OCI-LY3 (cell line): ENCODE measurements at regions not wholly inside any gene's neighbourhood (a gene's known extent, or its start where the extent isn't known, plus 50 kb on each side); places are given as distances from the start of the nearest gene placed in this dataset.

ENCODE experiments used
- H2AFZ ChIP-seq: fragments of 200-600, 300-600 bp; shearing (Covaris generic); 2 replicates; pipeline ENCODE4 v1.6.0; 2014; ENCODE audit warnings: antibody characterized with exemption, low read depth, low read length
- H3K27ac ChIP-seq: fragments of 200-600, 300-600 bp; sonication (generic); 2 replicates; pipeline ENCODE4 v1.5.1; 2014; ENCODE audit warnings: mild to moderate bottlenecking, low read length, moderate library complexity, mixed read lengths
- H3K27me3 ChIP-seq: fragments of 200-600, 300-600 bp; sonication (generic); 2 replicates; pipeline ENCODE4 v1.6.1; 2014; ENCODE audit warnings: low read depth, low read length, mixed read lengths
- H3K36me3 ChIP-seq: fragments of 200-600, 300-600 bp; sonication (generic); replicated peaks from 2 replicates; pipeline ENCODE3; 2014; ENCODE audit warnings: low read depth, low read length, mixed read lengths
- H3K4me1 ChIP-seq: fragments of 300-600, 200-600 bp; sonication (generic); 2 replicates; pipeline ENCODE4 v1.6.1; 2014; ENCODE audit warnings: low read length, mixed read lengths
- H3K4me2 ChIP-seq: fragments of 200-600, 300-600 bp; sonication (generic); 2 replicates; pipeline ENCODE4 v1.6.1; 2014; ENCODE audit warnings: low read length, mixed read lengths
- H3K4me3 ChIP-seq: fragments of 300-600, 200-600 bp; sonication (generic); 2 replicates; pipeline ENCODE4 v1.5.1; 2014; ENCODE audit warnings: antibody characterized with exemption, mild to moderate bottlenecking, low read length, moderate library complexity
- H3K79me2 ChIP-seq: fragments of 300-600, 200-600 bp; shearing (Covaris generic); 2 replicates; pipeline ENCODE4 v1.6.1; 2014; ENCODE audit warnings: mild to moderate bottlenecking, low read length, mixed read lengths
- H3K9ac ChIP-seq: fragments of 300-600, 200-600 bp; shearing (Covaris generic); 2 replicates; pipeline ENCODE4 v1.6.0; 2014; ENCODE audit warnings: mild to moderate bottlenecking, low read length, moderate library complexity
- H3K9me3 ChIP-seq: fragments of 200-600, 300-600 bp; shearing (Covaris generic); 2 replicates; pipeline ENCODE4 v1.6.1; 2014; ENCODE audit warnings: low read length, mixed read lengths; ENCODE audit not compliant: insufficient read depth
- H4K20me1 ChIP-seq: fragments of 200-600, 300-600 bp; sonication (generic); 2 replicates; pipeline ENCODE4 v1.6.1; 2016; ENCODE audit warnings: low read length, mixed read lengths; ENCODE audit not compliant: insufficient read depth
- EZH2phosphoT487 ChIP-seq: fragments of 200-600 bp; shearing (Covaris generic); IDR thresholded peaks from 2 replicates; pipeline ENCODE4 v1.6.1; 2018; ENCODE audit warnings: antibody characterized with exemption, mixed run types, low read depth
- TF ChIP-seq, protein P1 (sequence below): fragments of 200-600, 300-600 bp; sonication (generic); IDR thresholded peaks from 2 replicates; pipeline ENCODE4 v1.5.1; 2014; ENCODE audit warnings: antibody characterized with exemption, low read length, low read depth

- Histone ChIP-seq H3K36me3 (no peaks in the 10 kb centered on the region), H2AFZ (no peak overlapping the region), H4K20me1 (no peaks in the 10 kb centered on the region), H3K9me3 (no peaks in the 10 kb centered on the region), H3K27me3 (no peaks in the 10 kb centered on the region), H3K27ac (no peak overlapping the region), H3K79me2 (no peaks in the 10 kb centered on the region), H3K9ac (no peak overlapping the region), H3K4me1 (peaks cover 13% of the 10 kb centered on the region), H3K4me3 (no peak overlapping the region), H3K4me2 (no peak overlapping the region)
- TF ChIP-seq, protein P1, sequence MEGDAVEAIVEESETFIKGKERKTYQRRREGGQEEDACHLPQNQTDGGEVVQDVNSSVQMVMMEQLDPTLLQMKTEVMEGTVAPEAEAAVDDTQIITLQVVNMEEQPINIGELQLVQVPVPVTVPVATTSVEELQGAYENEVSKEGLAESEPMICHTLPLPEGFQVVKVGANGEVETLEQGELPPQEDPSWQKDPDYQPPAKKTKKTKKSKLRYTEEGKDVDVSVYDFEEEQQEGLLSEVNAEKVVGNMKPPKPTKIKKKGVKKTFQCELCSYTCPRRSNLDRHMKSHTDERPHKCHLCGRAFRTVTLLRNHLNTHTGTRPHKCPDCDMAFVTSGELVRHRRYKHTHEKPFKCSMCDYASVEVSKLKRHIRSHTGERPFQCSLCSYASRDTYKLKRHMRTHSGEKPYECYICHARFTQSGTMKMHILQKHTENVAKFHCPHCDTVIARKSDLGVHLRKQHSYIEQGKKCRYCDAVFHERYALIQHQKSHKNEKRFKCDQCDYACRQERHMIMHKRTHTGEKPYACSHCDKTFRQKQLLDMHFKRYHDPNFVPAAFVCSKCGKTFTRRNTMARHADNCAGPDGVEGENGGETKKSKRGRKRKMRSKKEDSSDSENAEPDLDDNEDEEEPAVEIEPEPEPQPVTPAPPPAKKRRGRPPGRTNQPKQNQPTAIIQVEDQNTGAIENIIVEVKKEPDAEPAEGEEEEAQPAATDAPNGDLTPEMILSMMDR = no peak
- no peak for TF ChIP-seq EZH2phosphoT487
These were observed 108.9 kb upstream of the GUCA2B start for GRCh38 chr1:42044346-42044745.

- Histone ChIP-seq H3K27ac (no peak overlapping the region), H3K79me2 (no peaks in the 10 kb centered on the region)
These were observed 109.4 kb upstream of the GUCA2B start for GRCh38 chr1:42043811-42044210.

GRCh38 chr1:42043182-42043581, 110.0 kb upstream of the GUCA2B start:
- TF ChIP-seq EZH2phosphoT487 = no peak
- TF ChIP-seq, protein P1 = no peak
- peaks cover 13% of the 10 kb centered on the region for H3K4me1 ChIP-seq
- no peaks in the 10 kb centered on the region for H3K27me3 ChIP-seq
- no peaks in the 10 kb centered on the region for H3K79me2 ChIP-seq
- no peaks in the 10 kb centered on the region for H4K20me1 ChIP-seq
- no peaks in the 10 kb centered on the region for H3K9me3 ChIP-seq
- H3K36me3 ChIP-seq = no peaks in the 10 kb centered on the region
- H3K9ac ChIP-seq = no peak overlapping the region
- H3K27ac ChIP-seq = no peak overlapping the region
- 0 out of 2 replicates have a peak overlapping the region, but pooled peaks have one; percentile 4 for H3K4me2 ChIP-seq
- H2AFZ ChIP-seq = no peak overlapping the region
- H3K4me3 ChIP-seq = no peak overlapping the region

More at GRCh38 chr1:42043811-42044210, 109.4 kb upstream of the GUCA2B start:
- no peaks in the 10 kb centered on the region for H3K9me3 ChIP-seq
- no peaks in the 10 kb centered on the region for H4K20me1 ChIP-seq
- H3K9ac ChIP-seq = no peak overlapping the region
- peaks cover 13% of the 10 kb centered on the region for H3K4me1 ChIP-seq
- TF ChIP-seq, protein P1 = no peak
- no peak for TF ChIP-seq EZH2phosphoT487
- no peak overlapping the region for H3K4me3 ChIP-seq
- H3K27me3 ChIP-seq = no peaks in the 10 kb centered on the region
- no peak overlapping the region for H3K4me2 ChIP-seq
- H3K36me3 ChIP-seq = no peaks in the 10 kb centered on the region
- no peak overlapping the region for H2AFZ ChIP-seq

DNA sequence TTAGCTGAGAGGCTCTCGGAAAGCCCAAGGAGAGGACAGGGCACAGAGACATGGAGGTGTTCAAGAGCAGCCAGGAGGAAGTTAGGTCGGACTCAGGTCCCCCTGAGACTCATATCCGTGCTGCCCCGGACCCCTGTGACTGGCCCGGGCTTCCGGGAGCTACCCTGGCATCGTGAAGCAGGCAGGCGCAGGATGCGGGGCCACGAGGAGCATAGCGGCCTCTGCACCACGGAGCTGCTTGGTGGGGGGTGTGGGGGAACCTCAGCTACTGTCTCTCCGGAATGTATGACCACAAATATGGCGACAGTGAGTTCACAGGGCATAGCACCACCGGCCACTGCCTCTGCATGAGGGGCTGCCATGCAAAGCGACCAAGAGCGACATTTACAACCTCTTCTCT, 112.2 kb upstream of the GUCA2B start:
- TF ChIP-seq, protein P1 = no peak
- no peak for TF ChIP-seq EZH2phosphoT487

More for the DNA sequence above, 112.2 kb upstream of the GUCA2B start:
- H3K79me2 ChIP-seq = peaks cover 4% of the 10 kb centered on the region; the same call in 1 of the 2 replicates
- peaks cover 17% of the 10 kb centered on the region for H3K4me1 ChIP-seq
- H3K27me3 ChIP-seq = no peaks in the 10 kb centered on the region
- H3K27ac ChIP-seq = no peak overlapping the region
- H4K20me1 ChIP-seq = no peaks in the 10 kb centered on the region
- H3K9ac ChIP-seq = no peak overlapping the region
- H3K4me3 ChIP-seq = no peak overlapping the region
- no peak overlapping the region for H2AFZ ChIP-seq
- no peaks in the 10 kb centered on the region for H3K9me3 ChIP-seq
- H3K36me3 ChIP-seq = no peaks in the 10 kb centered on the region
- H3K4me2 ChIP-seq = no peak overlapping the region
